Transverse colon (tissue), 4 donors: ENCODE measurements at regions not wholly inside any gene's neighbourhood (a gene's known extent, or its start where the extent isn't known, plus 50 kb on each side); places are given as distances from the start of the nearest gene placed in this dataset.
A peak's percentile ranks its signal among the peaks of the same experiment; 100 is the strongest.

Experiments used
- DNase-seq: peaks from one replicate; pipeline ENCODE4 v3.0.0-alpha.2; 2019
- H3K27ac ChIP-seq, 4 donors: fragments of 200-600 bp; sonication (generic); 2 replicates each; pipeline ENCODE4 v1.5.1; 2016 to 2018; ENCODE audit warnings: inconsistent platforms in 4 of 4
- H3K27me3 ChIP-seq: fragments of 200-600 bp; sonication (generic); 2 replicates; pipeline ENCODE4 v1.5.1; 2017; ENCODE audit warnings: inconsistent platforms
- H3K36me3 ChIP-seq, 4 donors: fragments of 200-600 bp; sonication (generic); 2 replicates each; pipeline ENCODE4 v1.5.1; 2017 to 2019; ENCODE audit warnings: inconsistent platforms in 4 of 4
- H3K4me1 ChIP-seq, 4 donors: fragments of 200-600 bp; sonication (generic); 2 replicates each; pipeline ENCODE4 v1.5.1; 2017 to 2020; ENCODE audit warnings: inconsistent platforms in 4 of 4
- H3K4me3 ChIP-seq, 4 donors: fragments of 200-600 bp; sonication (generic); 1 replicate in 1 of 4; 2 replicates in 3 of 4; pipeline versions ENCODE4 v1.5.1 to v1.6.1; 2017 to 2019; ENCODE audit warnings: inconsistent platforms in 4 of 4
- H3K9me3 ChIP-seq, 2 donors: fragments of 200-600 bp; sonication (generic); 2 replicates each; pipeline ENCODE4 v1.5.1; 2017 to 2019; ENCODE audit warnings: inconsistent platforms in 2 of 2
- EP300 ChIP-seq: sonication (generic); formaldehyde crosslinking; IDR thresholded peaks from one replicate; pipeline ENCODE4 v1.6.1; 2017; ENCODE audit warnings: antibody characterized with exemption, low read depth
- POLR2A ChIP-seq: fragments of 450-650 bp; IDR thresholded peaks from one replicate; pipeline ENCODE4 v1.6.1; 2016; ENCODE audit warnings: antibody characterized with exemption, mild to moderate bottlenecking, moderate library complexity
- POLR2AphosphoS5 ChIP-seq, 3 donors: sonication (generic); formaldehyde crosslinking; IDR thresholded peaks; one replicate each; pipeline ENCODE4 v1.6.1; 2016; ENCODE audit warnings: antibody characterized with exemption in 3 of 3
- WGBS, 2 donors: methylation state at CpG; one replicate each; pipeline ENCODE4 v1.1.5; 2018; ENCODE audit warnings: low coverage in 1 of 2; 5-methylcytosine and 5-hydroxymethylcytosine counted together
- in situ Hi-C, 4 donors: fragments of 200-750 bp; cut with MboI; loops; one replicate each; pipeline versions ENCODE4 v1.15.0 to v1.15.1; 2017; ENCODE audit warnings: low sequenced_read_pairs in 3 of 4, low pct_ligation_motif_present in 1 of 4, low pct_unique_long_range_greater_than_20kb in 1 of 4
- intact Hi-C: fragments of 100-400 bp; cut with DNase I; formaldehyde crosslinking; loops from one replicate; pipeline ENCODE4 v1.15.1; 2023; ENCODE audit warnings: low total_unique reads
- TF ChIP-seq, protein P1 (sequence below), 5 experiments: fragments of 200-600 bp in 3 of 5; fragments of 450-650 bp in 2 of 5; sonication (generic) in 3 of 5; IDR thresholded peaks; 1 replicate in 2 of 5; 2 replicates in 3 of 5; pipeline ENCODE4 v1.5.1; 2016 to 2017; ENCODE audit warnings: antibody characterized with exemption in 5 of 5, inconsistent platforms in 3 of 5, mild to moderate bottlenecking in 2 of 5, moderate library complexity in 1 of 5

DNA sequence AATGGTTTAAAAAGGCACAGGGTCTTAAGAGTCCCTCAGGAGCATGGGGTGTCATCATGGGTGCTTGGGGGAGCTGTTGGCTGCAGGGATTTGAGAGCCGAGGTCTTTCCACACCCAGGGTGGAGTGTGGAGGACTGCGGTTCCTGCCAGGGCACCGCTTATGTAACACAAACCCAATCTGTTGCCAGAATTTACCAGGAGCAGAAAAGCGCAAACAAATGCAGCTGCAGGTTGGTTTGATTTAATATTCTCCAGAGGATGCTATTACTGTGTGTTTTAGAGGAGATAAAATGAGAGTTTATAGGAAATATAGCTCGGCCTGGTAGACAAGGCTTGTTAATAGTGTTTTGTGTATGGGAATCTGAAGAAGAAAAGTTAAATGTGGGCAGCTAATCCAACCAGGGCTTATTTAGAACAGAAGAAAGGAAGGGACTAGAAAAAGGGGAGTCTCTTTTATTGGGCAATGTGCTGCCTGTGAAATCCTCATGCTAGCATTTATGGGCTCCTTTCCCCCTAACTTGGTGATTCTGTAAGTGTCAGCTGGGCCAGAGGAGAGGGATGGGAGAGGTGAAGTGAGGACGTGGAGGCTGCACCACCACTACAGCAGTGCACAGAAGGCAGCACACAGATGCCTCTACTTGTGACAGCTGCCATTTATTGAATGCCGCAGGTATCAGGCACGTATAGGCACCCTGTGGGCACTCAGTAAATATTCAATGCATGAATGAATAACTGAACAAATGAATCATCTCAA lies 174.7 kb downstream of the KATNIP start:
- peak overlapping the region; percentile 8 to 47 (median 36) for H3K27ac ChIP-seq
- DNase-seq = no peak
- H3K9me3 ChIP-seq = no peaks in the 10 kb centered on the region

GRCh38 chr16:27725236-27726000 lies 175.5 kb downstream of the KATNIP start:
- no peaks in the 10 kb centered on the region for H3K36me3 ChIP-seq
- intact Hi-C loops (no loop called here), in situ Hi-C loops (loop anchor here in 1 of 4 donors (5.0 kb wide), 1 partner anchor 73 kb away; no protein-coding TSS in a partner anchor)
- H3K27me3 ChIP-seq = no peaks in the 10 kb centered on the region
- TF ChIP-seq POLR2A = no peak
- TF ChIP-seq, protein P1, sequence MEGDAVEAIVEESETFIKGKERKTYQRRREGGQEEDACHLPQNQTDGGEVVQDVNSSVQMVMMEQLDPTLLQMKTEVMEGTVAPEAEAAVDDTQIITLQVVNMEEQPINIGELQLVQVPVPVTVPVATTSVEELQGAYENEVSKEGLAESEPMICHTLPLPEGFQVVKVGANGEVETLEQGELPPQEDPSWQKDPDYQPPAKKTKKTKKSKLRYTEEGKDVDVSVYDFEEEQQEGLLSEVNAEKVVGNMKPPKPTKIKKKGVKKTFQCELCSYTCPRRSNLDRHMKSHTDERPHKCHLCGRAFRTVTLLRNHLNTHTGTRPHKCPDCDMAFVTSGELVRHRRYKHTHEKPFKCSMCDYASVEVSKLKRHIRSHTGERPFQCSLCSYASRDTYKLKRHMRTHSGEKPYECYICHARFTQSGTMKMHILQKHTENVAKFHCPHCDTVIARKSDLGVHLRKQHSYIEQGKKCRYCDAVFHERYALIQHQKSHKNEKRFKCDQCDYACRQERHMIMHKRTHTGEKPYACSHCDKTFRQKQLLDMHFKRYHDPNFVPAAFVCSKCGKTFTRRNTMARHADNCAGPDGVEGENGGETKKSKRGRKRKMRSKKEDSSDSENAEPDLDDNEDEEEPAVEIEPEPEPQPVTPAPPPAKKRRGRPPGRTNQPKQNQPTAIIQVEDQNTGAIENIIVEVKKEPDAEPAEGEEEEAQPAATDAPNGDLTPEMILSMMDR (IDR thresholded peaks at IDR 0.05) = no peak
- no peak for TF ChIP-seq EP300
- TF ChIP-seq POLR2AphosphoS5 (IDR thresholded peaks at IDR 0.05) = no peak
- no peaks in the 10 kb centered on the region for H3K9me3 ChIP-seq
- WGBS, 2 donors = 93 to 95% methylated on average over 11 to 15 of the region's 15 CpGs
- H3K4me1 ChIP-seq = peaks cover 14 to 38% (median 33%) of the 10 kb centered on the region in 4 donors
- no peak overlapping the region for H3K27ac ChIP-seq
- H3K4me3 ChIP-seq = no peak overlapping the region
- no peak for DNase-seq

More for the DNA sequence above, 174.7 kb downstream of the KATNIP start:
- H3K4me1 ChIP-seq = peaks cover 14 to 38% (median 33%) of the 10 kb centered on the region in 4 donors
- 21 to 48% methylated on average over 3 to 8 of the region's 8 CpGs for WGBS, 2 donors
- H3K27me3 ChIP-seq = no peaks in the 10 kb centered on the region
- H3K36me3 ChIP-seq = no peaks in the 10 kb centered on the region
- H3K4me3 ChIP-seq = no peak overlapping the region
- in situ Hi-C loops = loop anchor here in 1 of 4 donors (5.0 kb wide), 1 partner anchor 72 kb away; no protein-coding TSS in a partner anchor
- no peak for TF ChIP-seq EP300
- no peak for TF ChIP-seq POLR2A
- TF ChIP-seq POLR2AphosphoS5 (IDR thresholded peaks at IDR 0.05) = no peak
- TF ChIP-seq, protein P1 (IDR thresholded peaks at IDR 0.05) = no peak
- intact Hi-C loops = no loop called here

DNA sequence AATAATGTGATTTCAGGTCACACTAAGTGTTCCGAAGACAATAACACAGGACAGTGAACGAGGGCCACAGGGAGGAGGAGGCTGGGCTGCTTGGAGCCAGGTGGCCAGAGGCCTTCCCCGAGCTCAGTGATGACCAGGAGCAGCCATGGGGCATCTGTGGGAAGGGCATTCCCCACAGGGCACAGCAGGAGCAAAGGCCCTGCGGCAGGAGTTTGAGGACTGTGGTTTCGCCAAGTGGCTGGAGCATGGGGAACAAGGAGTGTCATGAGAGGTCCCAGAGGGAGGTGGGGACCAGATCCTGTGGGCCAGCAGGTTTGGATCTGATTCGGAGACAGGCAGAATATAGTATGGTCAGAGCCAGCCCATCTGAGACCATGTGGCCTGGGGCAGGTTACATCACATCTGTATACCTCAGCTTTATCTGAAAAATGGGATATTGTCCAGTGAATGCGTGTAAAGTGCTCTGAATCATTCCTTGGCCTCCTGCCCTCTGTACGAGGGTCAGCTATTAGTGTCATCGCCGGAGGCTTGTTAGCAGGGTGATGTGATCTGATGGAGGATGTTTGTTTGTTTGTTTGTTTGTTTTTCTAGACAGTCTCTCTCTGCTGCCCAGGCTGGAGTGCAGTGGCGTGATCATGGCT lies 176.8 kb downstream of the KATNIP start:
- no peak overlapping the region for H3K4me3 ChIP-seq
- WGBS, 2 donors = 89 to 95% methylated on average over 7 to 11 of the region's 11 CpGs
- in situ Hi-C loops (loop anchor here in 1 of 4 donors (5.0 kb wide), 1 partner anchor 74 kb away; no protein-coding TSS in a partner anchor), intact Hi-C loops (no loop called here)
- DNase-seq = no peak
- no peaks in the 10 kb centered on the region for H3K9me3 ChIP-seq
- H3K4me1 ChIP-seq = peaks cover 14 to 33% (median 29%) of the 10 kb centered on the region in 4 donors
- H3K27me3 ChIP-seq = no peaks in the 10 kb centered on the region
- no peak for TF ChIP-seq POLR2AphosphoS5 (IDR thresholded peaks at IDR 0.05)
- TF ChIP-seq EP300 = no peak
- TF ChIP-seq, protein P1 (IDR thresholded peaks at IDR 0.05) = no peak
- TF ChIP-seq POLR2A = no peak
- H3K27ac ChIP-seq = no peak overlapping the region
- no peaks in the 10 kb centered on the region for H3K36me3 ChIP-seq

DNA sequence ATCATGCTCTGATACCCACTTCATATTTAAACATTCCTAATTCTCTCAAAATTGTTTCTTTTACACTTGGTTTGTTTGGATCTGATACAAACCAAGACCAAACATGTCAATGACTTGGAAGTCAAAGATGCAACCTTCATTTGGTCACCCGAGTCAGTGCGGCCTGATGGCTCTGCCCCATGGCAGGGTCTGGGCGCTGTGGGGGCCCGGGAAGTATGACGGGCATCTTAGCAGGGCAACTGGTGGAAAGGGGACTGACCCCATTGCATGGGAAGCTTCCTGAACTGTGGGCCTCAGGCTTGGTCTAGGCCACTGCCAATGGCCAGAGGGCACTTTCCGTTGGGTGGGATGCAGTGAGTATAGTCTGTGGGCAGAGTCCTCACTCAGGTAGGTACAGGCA lies 178.0 kb downstream of the KATNIP start:
- intact Hi-C loops = no loop called here
- DNase-seq = no peak
- Histone ChIP-seq H3K27ac (no peak overlapping the region), H3K36me3 (no peaks in the 10 kb centered on the region), H3K9me3 (no peaks in the 10 kb centered on the region), H3K4me3 (no peak overlapping the region), H3K27me3 (no peaks in the 10 kb centered on the region), H3K4me1 (peaks cover 14 to 21% (median 18%) of the 10 kb centered on the region in 4 donors)
- TF ChIP-seq EP300 = no peak
- TF ChIP-seq POLR2A = no peak
- TF ChIP-seq, protein P1 (IDR thresholded peaks at IDR 0.05) = no peak
- TF ChIP-seq POLR2AphosphoS5 (IDR thresholded peaks at IDR 0.05) = no peak
- 100% methylated on average over 2 to 6 of the region's 6 CpGs for WGBS, 2 donors
- in situ Hi-C loops = loop anchor here in 1 of 4 donors (5.0 kb wide), 1 partner anchor 76 kb away; no protein-coding TSS in a partner anchor
